HG02759 (cell line): ENCODE measurements at regions not wholly inside any gene's neighbourhood (a gene's known extent, or its start where the extent isn't known, plus 50 kb on each side); places are given as distances from the start of the nearest gene placed in this dataset.
"Not testable (repeated sequence)": the region's sequence is repeated elsewhere in the genome, so short reads cannot be mapped to it uniquely, and the experiment has no call there.

ENCODE experiments used
- ATAC-seq: cut with Tn5 transposase; IDR thresholded peaks from one replicate; pipeline ENCODE4 v1.9.1; 2021; ENCODE audit warnings: mild to moderate bottlenecking, moderate library complexity; ENCODE audit not compliant: unreplicated experiment

- ATAC-seq, result no peak
Observed at GRCh38 chr13:112172641-112173251, 105.8 kb downstream of the SOX1 start.

DNA sequence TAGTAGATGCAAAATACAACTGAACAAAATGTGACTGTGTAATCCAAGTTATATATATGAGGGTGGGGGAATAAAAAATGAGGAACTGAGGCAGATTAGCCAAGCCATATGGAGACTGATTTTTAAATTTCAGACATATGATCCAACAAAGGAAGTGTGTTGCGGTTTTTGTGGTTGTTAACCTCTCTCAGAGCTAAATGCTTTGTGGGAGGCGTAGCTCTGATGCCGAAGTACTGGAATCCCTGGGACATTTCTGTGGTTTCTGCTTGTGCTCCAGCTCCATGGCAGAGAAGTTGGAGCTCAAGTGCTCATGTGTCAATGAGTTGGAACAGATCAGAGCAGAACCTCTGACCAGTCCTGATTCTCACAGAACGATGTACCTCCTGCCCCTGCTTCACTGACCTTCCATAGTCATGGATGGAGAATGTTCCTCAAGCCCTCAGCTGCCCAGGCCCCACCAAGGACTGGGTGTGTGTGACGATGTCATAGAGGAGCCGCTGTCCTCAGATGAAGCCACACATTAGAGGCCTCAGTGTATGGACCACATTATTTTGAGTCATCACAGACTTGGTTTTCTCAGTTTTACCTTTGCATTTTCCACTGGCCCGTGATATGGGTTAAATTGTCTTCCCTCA, 107.6 kb downstream of the SOX1 start:
- no peak for ATAC-seq

DNA sequence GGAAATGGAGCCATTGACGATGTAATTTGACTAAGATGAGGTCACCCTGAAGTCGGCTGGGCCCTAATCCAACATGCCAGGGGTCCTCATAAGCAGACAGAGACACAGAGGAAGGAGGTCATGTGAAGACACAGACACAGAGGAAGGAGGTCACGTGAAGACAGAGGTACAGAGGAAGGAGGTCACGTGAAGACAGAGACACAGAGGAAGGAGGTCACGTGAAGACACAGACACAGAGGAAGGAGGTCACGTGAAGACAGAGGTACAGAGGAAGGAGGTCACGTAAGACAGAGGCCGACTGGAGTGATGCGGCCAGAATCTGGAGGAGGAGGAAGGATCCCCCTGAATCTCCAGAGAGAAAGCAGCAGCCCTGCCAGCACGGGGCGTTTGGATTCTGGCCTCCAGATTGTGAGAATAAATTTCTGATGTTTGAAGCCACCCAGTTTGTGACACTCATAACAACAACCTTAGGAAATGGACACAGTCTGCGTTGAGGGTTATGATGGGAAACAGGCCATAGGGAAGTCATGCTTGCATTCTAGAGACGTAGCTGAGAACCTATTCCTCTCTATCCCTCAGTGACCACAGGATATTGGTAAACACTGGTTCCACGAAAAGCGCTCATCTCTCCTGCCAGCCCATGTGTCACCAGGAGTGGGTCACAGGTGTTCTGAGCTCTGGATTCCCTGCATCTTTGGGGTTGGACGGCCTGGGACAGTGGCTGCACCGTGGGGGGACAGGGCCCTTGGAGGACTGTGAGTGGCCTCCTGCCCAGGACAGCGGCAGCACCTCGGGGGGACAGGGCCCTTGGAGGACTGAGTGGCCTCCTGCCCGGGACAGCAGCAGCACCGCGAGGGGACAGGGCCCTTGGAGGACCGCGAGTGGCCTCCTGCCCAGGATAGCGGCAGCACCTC, 108.5 kb downstream of the SOX1 start:
- ATAC-seq, result no peak

DNA sequence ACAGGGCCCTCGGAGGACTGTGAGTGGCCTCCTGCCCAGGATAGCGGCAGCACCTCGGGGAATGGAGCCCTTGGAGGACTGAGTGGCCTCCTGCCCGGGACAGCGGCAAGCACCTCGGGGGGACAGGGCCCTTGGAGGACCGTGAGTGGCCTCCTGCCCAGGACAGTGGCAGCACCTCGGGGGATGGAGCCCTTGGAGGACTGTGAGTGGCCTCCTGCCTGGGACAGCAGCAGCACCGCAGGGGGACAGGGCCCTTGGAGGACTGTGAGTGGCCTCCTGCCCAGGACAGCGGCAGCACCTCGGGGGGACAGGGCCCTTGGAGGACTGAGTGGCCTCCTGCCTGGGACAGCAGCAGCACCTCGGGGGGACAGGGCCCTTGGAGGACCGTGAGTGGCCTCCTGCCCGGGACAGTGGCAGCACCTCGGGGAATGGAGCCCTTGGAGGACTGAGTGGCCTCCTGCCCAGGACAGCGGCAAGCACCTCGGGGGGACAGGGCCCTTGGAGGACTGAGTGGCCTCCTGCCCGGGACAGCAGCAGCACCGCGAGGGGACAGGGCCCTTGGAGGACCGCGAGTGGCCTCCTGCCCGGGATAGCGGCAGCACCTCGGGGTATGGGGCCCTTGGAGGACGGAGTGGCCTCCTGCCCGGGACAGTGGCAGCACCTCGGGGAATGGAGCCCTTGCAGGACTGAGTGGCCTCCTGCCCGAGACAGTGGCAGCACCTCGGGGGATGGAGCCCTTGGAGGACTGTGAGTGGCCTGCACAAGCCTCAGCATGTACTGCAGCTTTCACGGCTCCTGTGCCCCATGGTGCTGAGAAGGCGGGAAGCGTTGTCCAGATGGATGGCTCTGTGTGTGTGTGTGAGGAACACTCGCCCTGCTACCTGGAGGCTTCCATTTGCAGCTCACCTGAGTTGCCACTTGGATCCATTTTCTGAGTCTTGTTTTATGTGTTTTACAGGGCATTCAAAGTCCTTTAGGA, 109.5 kb downstream of the SOX1 start:
- ATAC-seq, result not testable (repeated sequence)

DNA sequence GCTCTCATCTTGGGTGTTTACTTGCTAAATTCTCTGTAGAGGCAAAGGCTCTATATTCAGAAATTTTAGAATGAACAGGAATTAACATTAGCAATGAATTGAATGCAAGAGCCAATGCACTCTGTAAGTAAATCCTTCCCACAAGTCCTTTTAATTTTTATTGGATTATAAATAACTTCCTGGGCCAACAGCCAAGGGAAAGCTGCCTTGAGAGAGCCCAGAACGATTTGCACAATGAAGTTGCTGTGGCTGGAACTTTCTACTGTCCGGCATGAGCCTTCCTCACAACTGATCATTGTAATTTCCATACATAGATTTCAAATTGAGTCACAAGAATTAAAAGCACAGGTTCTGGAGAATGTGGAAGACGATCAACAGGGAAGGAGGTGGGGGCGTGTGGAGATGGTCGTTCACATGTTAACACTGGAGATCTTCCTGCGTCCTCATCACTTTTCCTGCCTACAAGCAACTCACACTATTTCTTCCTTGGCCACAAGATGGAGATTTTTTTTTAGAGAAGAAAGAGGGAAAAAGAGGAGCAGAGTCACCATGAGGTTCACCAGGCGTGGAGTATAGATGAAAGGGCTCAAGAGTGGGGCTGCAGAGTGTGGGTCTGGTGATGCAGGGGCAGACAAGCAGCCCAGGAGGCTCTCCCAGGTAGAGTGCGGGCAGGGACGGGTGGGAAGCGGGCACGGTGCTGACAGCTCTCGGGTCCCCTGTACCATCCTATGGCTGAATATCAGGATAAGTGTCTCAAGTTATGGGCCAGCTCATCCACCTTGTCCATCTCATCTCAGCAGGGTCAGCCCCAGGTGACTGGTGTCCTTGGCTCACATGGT, 110.7 kb downstream of the SOX1 start:
- ATAC-seq, result no peak

- ATAC-seq, result no peak
Observed at GRCh38 chr13:112178769-112179168, 111.8 kb downstream of the SOX1 start.

GRCh38 chr13:112179421-112179820, 112.5 kb downstream of the SOX1 start:
- ATAC-seq, result no peak

- no peak for ATAC-seq
Observed at GRCh38 chr13:112179995-112180394, 113.0 kb downstream of the SOX1 start.

DNA sequence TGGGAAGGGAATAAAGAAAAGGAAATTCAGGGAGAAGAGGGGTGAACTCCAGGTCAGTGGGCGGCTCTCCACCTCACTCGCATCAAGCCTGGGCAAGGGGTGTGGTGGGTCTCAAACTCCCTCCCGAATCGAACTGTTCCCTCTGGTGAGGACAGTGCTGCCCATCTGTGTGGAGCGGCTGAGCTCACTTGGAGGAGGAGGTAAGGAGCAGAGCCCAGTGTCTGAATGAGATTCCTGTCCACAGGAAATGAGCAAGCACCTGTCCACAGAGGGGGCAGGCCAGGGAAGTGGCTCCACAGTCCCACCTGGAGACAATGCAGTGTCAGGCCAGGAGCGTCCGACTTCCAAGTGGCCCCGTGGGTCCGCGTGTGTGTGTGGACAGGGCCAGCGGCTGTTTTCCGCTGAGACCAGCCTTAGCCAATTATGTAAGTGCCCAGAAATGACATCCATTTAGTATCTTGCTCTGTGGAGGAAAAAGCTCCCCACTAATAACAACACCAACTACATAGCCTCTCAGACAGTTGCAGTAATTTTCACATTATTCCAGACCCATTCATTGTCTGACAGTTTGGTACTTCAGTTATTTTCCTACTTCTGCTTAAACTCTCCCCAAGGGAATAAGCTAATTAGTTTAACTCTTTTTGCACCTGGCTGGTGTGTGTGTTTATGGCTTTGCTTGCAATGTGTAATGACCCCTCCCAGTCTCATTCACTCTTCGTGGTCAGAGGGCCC, 114.6 kb downstream of the SOX1 start:
- no peak for ATAC-seq

- ATAC-seq, result no peak
Observed at GRCh38 chr13:112182251-112182650, 115.3 kb downstream of the SOX1 start.

DNA sequence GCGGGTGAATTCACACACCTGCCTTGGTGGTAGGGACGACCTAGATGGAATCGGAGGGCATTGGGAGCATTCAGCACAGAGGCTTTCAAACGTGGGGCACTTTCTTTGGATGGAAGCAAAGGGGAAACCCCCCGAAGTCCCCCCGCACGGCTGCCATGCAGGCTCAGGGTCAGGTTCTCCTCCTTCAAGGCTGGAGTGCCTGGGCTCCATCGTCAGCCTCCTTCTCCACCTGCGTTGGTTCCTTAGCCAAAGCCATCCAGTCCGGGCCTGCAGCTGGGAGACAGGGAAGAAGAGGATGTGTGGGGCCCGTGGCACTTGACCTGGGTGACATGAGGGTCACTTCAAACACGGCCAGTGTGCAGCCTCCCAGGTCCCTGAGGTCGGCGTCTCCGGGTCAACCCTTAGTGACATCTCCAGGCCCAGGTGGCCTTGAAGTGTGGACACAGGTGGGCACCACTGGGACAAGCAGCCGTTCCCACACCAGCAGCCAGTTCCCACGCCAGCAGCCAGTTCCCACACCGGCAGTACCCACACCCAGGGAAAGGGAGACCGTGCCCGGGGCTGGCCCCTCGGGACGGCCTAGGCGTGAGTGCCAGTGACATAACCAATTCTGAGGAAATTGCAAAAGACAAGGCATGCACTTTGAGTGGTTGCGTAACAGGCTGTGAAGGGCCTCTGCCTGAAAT, 116.0 kb downstream of the SOX1 start:
- no peak for ATAC-seq

DNA sequence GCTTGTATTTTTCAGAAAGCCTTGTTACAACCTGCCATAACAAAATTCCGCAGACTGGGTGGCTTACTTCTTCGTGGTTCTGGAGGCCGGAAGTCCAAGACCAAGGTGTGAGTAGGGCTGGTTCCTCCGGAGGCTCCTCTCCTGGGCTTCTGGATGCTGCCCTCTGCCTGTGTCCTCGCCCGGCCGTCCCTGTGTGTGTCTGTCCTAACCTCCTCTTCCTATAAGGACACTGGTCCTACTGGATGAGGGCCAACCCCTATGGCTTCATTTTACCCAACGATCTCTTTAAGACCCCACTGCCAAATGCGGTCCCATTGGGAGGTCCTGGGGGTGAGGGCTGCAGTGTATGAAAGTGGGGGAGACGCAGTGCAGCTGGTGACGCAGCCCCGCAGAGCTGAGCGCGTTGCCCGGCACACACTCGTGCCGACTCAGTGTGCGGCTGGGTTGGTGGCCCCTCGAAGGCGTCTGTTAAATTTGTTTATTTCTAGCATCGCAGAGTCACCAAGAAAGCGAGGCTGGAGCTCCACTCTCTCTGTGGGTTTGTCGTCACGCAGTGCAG, 116.7 kb downstream of the SOX1 start:
- ATAC-seq, result no peak

DNA sequence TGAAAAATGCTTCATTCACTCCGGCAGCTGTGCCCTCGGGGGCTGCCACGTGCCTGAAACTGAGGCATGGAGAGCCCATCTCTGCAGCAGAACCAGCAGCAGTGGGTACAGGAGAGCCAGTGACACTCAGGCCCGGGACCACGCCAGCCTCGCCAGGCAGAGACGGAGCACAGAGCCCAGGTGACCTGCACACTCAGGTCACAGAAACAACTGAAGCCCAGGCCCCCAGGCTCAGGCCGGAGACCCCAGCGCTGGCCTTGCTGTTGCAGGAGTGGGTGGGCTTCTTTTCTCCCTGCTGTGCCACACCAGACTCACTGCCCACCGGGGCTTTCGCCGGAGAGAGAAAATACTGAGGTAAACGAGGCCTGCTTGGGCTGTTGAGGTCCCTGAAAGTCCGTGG, 117.3 kb downstream of the SOX1 start:
- no peak for ATAC-seq

DNA sequence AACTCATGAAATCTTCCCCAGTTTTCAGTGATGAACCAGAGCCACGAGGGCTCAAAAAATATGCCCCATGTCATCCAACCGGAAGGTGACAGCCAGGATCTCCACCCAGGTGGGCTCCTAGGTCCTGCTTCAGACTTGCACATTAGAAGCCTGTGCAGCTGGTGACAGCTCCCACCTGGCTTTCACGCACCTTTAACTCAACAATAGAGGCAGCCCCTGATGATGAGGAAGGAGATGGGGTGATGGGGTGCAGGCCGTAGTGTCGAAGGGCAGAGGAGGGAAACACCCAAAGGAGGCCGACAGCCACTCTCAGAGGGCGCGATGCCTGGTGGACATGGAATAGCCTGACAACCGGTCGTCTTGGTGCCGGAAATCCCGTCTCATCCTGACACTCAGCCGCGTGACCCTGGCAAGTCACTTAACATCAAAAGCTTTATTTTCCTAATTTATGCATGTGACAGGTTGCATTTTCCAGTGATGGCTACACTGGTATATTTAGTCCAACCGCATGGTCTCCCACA, 118.0 kb downstream of the SOX1 start:
- ATAC-seq, result no peak

- ATAC-seq, result no peak
Observed at GRCh38 chr13:112185466-112185865, 118.5 kb downstream of the SOX1 start.

- ATAC-seq, result no peak
Observed at GRCh38 chr13:112186091-112186490, 119.1 kb downstream of the SOX1 start.

DNA sequence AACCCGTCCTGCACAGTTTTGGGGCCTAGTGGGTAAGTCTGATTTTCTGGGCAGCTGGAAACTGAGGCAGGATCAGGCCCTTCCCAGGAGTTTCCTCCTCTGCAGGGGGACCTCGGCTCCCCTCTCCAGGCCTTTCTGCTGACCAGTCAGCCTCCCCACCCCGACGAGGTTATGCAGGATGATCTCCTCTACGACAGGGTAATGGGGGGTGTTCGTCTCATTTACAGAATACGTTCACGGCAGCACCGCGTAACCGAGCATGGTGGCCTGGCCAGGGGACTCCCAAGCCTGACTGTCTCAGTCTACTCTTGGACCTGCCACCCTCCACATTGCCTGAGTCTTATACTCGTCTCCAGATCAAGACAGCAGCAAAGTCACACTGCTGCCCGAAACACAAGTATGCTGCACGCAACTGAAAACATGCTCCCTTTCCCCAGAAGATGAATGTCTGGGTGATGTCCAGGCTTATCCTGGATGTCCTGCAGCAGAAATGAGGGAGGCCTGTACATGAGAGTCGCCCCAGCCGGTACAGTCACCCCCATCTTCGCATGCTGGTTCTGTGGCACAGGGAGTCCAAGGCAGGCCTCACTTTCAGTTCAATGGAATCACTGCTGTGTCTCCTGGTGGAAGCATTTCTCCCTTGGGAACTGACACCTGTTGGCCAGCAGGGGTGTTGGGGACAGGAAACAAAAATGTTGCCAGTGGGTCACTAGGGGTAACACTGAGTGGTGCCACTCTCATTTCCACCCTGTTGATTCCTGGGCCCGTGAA, 120.8 kb downstream of the SOX1 start:
- no peak for ATAC-seq
